ENCODE measurements at regions not wholly inside any gene's neighbourhood (a gene's known extent, or its start where the extent isn't known, plus 50 kb on each side); places are given as distances from the start of the nearest gene placed in this dataset.

DNA sequence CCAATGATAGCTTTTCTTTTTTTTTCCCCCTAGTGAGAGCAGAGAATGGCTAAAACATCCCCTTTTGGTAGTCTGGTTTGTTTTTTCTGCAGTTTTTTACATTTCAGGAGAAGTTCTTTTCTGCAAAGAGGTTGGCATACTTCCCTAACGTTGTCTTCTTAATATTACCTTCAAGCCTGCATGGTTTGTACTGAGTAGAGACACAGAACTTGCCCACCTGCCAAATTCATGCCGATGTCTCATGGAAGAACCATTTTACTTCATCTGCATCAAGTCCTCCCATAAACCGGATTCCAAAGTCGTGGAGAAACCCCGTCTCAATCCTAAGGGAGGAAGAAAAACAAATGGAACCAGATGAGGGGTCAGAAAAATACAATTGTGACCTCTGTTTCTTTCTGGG is 89.7 kb downstream of the SHOX start:
- no peak for DNase-seq (ENCODE audit: low read depth in 2 of 3, low spot score in 2 of 3)

DNA sequence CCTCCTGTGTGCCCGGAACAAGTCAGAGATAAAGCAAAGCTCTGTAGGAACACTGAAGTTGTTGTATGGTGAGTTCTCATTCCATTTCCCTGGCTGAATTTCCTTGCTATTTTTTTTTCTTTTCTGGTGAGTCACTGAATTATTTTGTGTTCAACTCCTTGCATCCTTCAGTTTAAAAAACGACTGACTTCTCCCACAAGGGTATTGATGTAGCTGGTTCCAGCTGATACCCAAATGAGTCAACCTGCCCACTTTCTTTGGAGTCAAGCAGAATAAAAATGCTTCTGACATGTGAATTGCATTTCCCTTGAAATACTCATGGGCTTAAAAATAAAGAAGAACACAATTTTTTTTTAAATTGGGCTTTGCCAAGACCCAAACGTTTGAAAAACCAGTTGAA is 85.5 kb downstream of the SHOX start:
- no peak for DNase-seq (ENCODE audit: low read depth in 2 of 3, low spot score in 2 of 3)

DNA sequence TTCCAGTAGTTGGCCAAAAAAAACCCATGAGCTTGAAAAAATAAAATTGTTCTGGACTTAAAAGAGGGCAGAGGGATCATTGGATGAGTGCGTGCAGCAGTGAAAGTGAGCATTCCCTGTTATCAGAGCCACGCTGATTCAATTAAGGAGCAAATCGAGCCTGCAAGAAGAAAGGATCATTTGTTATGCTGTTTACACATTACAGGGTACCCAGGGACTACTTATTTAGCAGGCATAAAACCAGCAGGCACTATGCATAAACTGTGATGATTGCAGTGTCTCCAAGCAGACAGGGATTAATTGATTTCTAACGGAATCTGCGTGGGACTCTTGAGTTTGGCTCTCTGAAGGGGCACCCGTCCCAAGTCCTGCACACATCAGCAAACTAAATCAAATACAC is 83.5 kb downstream of the SHOX start:
- no peak for DNase-seq (ENCODE audit: low read depth in 2 of 3, low spot score in 2 of 3)

All from hematopoietic multipotent progenitor cell (in vitro differentiated cells).